Activated CD4-positive, CD25-positive, alpha-beta regulatory T cell (primary cell): ENCODE measurements at regions not wholly inside any gene's neighbourhood (a gene's known extent, or its start where the extent isn't known, plus 50 kb on each side); places are given as distances from the start of the nearest gene placed in this dataset.
"Not testable (repeated sequence)": the region's sequence is repeated elsewhere in the genome, so short reads cannot be mapped to it uniquely, and the experiment has no call there.

ENCODE experiments used
- DNase-seq, 4 experiments: peaks; one replicate each; lab custom pipeline; 2025; lab: John Stamatoyannopoulos, UW

DNA sequence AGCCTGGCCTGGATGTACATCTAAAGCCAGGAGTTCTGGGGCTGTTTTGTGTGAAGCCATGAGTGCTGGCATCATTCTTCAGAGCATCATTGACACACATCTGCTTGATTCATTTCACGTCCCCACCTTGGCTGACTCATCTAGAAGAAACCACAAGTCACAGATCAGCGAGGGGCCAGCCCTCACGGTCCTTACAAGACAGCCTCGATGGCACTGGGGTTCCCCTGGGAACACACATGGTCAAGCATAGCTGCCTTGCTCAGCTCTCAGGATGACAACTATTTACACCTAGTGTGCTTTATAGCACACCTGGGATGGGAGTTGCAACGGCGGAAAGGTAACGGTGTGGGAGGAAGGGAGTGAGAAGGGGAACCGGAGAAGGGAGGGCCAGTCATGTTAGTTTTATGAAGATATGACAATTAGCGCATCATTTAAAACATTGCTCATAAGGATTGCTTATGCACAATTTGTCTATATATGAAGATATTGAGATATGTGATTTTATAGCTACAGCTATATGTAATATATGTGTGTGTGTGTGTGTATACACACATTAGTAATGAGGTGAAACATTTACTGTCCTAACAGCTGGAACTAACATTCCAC, 227.1 kb downstream of the RPLP1 start:
- no peak for DNase-seq

DNA sequence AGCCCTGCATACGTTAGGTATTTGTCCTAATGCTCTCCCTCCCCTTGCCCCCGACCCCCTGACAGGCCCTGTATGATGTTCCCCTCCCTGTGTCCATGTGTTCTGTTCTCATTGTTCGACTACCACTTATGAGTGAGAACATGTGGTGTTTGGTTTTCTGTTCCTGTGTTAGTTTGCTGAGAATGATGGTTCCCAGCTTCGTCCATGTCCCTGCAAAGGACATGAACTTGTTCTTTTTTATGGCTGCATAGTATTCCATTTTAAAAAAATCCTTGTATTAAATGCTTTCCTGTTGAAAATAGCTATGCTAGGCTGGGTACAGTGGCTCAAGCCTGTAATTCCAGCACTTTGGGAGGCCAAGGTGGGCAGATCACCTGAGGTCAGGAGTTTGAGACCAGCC, 232.2 kb downstream of the RPLP1 start:
- not testable (repeated sequence) for DNase-seq

- DNase-seq = no peak
These were observed 233.2 kb downstream of the RPLP1 start for GRCh38 chr15:69685512-69686452.

DNA sequence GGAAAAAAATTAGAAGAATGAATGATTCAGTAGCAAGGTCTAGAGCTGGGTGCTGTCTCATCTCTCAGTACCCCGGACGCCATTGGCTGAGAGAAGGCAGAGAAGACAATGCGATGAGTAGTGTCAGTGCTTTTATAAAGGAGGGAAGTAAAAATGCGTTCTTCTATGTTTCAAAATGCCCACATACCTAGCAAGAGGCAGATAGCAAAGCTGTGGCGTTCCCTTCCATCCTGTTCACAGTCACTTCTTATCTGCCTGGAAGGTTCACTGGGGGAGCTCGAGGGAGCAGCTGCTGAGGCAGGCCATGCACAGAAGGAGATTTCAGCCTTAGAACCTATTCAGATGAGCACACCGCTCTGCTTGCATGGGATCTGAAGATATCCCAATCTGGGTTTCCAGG, 234.0 kb downstream of the RPLP1 start:
- DNase-seq = no peak

GRCh38 chr15:69689133-69689532, 236.5 kb downstream of the RPLP1 start:
- no peak for DNase-seq

GRCh38 chr15:69691307-69692015, 238.8 kb downstream of the RPLP1 start:
- no peak for DNase-seq

DNA sequence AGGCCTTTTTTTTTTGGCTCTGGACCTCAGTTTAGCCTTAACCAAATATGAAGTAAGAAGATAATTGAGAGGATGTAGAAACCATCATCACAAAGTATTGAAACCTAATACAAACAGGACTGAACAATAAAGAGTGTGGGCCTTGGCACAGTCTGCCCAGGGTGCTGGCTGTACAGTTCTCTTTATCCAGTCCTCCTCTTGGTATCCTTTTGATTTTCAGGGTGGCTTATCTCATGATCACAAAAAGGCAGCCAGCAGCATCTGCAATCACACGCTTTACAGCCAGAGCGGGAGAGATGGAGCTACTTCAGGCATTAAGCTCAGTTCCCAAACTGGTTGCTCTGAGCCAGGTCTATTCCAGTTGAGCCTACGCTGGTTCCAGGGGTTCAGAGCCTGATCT, 239.7 kb downstream of the RPLP1 start:
- no peak for DNase-seq

- DNase-seq = no peak
These were observed 240.4 kb downstream of the RPLP1 start for GRCh38 chr15:69693059-69693458.

GRCh38 chr15:69696946-69697345, 244.3 kb downstream of the RPLP1 start:
- DNase-seq = no peak

DNA sequence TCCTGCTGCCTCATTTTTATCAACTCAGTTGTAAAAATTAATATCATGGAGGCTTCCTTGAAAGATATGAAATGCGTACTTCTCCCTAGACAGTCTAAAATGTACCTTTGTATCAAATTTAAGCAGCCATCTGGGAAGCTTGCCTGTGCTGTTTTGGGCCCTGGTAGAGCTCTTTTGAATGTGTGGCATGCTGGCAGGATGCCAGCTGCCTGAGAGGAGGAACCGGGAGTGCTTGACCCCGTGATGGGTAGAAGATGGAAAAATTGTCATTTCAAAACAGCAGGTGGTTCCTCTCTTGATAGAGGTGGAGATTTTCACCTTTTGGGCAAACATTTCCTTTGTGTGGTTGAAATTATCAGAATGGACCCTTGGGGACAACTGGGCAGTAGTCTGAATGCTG, 245.3 kb downstream of the RPLP1 start:
- DNase-seq = no peak

GRCh38 chr15:69699096-69699495, 246.5 kb downstream of the RPLP1 start:
- no peak for DNase-seq

DNA sequence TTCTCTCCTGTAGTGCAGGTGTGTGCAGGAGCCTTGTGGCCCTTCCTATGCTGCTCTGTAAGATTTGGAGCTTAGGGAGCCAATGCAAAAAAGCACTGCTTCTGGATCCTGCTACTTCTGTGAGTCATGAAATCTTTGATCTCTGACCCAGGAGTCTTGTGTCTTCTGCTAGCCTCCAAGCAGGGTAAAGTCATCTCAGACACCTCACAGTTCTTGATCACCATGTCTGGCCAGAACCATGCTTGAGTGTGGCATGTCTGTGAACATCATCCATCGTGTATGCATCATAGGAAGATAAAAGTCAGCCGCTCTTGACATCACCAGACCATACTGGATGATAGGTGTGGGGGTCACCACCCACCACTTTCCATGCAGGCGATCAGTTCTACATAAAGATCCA, 247.8 kb downstream of the RPLP1 start:
- no peak for DNase-seq

- no peak for DNase-seq
These were observed 248.6 kb downstream of the RPLP1 start for GRCh38 chr15:69701198-69701597.

- DNase-seq = no peak
These were observed 251.0 kb downstream of the RPLP1 start for GRCh38 chr15:69703532-69704187.

- DNase-seq = no peak
These were observed 251.6 kb downstream of the RPLP1 start for GRCh38 chr15:69704229-69704628.

DNA sequence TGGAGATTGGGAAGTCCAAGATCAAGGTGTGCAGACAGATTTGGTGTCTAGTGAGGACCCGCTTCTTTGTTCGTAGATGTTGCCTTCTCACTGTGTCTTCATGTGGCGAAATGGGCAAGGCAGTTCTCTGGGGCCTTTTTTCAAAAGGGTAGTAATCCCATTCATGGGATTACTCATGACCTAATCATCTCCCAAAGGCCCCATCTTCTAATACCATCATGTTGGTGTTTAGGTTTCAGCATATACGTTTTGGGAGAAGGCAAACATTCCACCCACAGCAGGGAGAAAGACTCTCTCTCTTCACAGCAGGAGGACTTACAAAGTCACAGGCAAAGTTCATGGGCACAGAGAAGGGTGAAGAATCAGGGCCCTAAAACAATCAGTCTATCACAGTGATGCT, 252.1 kb downstream of the RPLP1 start:
- DNase-seq = no peak

DNA sequence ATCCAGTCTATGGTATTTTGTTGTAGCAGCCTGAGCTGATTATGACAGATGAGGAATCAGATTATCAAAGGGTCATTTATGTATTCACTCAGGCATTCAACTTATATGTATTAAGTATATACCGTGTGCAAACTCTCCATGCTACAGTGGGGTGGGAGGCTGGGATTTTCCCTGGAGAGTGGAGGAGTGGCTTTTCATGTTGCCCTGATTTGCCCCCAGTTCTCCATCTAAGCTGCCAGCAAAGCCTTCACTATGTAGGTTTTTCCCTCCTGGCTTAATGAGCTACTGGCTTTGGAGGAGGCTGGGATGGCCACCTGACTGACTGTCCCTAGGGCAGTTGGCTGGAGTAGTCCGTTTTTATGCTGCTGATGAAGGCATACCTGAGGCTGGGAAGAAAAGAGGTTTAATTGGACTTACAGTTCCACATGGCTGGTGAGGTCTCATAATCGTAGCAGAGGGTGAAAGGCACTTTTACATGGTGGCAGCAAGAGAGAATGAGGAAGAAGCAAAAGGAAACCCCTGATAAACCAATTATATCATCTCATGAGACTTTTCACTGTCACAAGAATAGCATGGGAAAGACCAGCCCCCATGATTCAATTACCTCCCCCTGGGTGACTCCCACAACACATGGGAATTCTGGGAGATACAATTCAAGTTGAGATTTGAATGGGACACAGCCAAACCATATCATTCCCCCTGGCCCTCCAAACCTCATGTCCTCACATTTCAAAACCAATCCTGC, 253.9 kb downstream of the RPLP1 start:
- no peak for DNase-seq

DNA sequence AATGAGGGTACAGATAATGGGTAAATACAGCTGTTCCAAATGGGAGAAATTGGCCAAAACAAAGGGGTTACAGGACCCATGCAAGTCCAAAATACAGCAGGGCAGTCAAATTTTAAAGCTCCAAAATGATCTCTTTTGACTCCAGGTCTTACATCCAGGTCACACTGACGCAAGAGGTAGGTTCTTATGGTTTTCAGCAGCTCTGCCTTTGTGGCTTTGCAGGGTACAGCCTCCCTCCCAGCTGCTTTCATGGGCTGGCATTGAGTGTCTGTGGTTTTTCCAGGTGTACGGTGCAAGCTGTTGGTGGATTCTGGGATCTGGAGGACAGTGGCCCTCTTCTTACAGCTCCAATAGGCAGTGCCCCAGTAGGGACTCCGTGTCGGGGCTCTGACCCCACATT, 254.6 kb downstream of the RPLP1 start:
- not testable (repeated sequence) for DNase-seq

- DNase-seq = not testable (repeated sequence)
These were observed 256.0 kb downstream of the RPLP1 start for GRCh38 chr15:69708436-69709122.

DNA sequence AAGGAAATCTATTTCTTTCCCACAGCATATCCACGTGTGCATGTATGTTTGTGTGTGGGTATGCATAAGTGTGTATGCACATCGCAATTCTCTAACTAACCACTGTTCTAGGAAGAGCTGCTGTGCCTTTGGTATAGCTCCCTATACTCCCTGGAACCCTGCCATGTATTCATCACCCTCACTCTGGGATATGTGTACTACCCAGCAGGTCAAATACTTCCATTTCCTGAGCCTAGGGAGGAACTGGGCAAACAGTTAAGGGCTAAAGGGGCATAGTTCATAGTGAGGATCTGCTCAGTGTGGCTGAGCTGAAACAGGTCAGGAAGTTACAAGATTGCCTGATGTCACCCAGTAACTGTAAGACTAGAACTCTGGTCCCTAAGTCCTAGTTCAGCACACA, 260.4 kb downstream of the RPLP1 start:
- no peak for DNase-seq
